ENCODE measurements at regions not wholly inside any gene's neighbourhood (a gene's known extent, or its start where the extent isn't known, plus 50 kb on each side); places are given as distances from the start of the nearest gene placed in this dataset.

- Histone ChIP-seq H3K4me2 (ENCODE audit: low read length) (no peak overlapping the region), H2BK120ac (ENCODE audit: low read depth, low read length) (no peak overlapping the region), H3K23ac (ENCODE audit: low read length) (no peak overlapping the region), H3K27me3 (ENCODE audit: insufficient read depth, low read length, poor library complexity) (no peaks in the 10 kb centered on the region), H2BK5ac (ENCODE audit: low read length) (no peak overlapping the region), H3K4me1 (ENCODE audit: control insufficient read depth, low read depth, low read length) (no peaks in the 10 kb centered on the region), H3K79me2 (ENCODE audit: control insufficient read depth, insufficient read depth, low read length) (no peaks in the 10 kb centered on the region), H3K36me3 (ENCODE audit: control insufficient read depth, insufficient read depth, low read length) (no peaks in the 10 kb centered on the region), H3K56ac (ENCODE audit: low read length) (no peak overlapping the region), H3K27ac (ENCODE audit: low read depth, low read length) (no peak overlapping the region), H3K79me1 (ENCODE audit: low read length) (no peaks in the 10 kb centered on the region), H4K8ac (ENCODE audit: low read depth, low read length) (no peak overlapping the region), H3K4me3 (ENCODE audit: low read length) (no peak overlapping the region), H3K18ac (ENCODE audit: low read length) (no peak overlapping the region), H4K5ac (ENCODE audit: low read length) (no peak overlapping the region), H3K9ac (ENCODE audit: low read length) (no peak overlapping the region), H2BK15ac (replicated peaks; ENCODE audit: low read depth) (no peak overlapping the region), H3K4ac (ENCODE audit: low read depth, low read length) (no peak overlapping the region), H2AK5ac (ENCODE audit: low read length) (no peak overlapping the region)
- peak; percentile 72 for DNase-seq
- WGBS (ENCODE audit: extremely low coverage, insufficient coverage, low lambda C conversion rate) = no CpG with 5 or more reads among the region's 12 CpGs
Measured at GRCh38 chr5:38051711-38052511, 206.4 kb upstream of the EGFLAM start.

- no peak overlapping the region for H3K56ac ChIP-seq (ENCODE audit: low read length)
- DNase-seq = peak; percentile 14
- no peak overlapping the region for H3K4ac ChIP-seq (ENCODE audit: low read depth, low read length)
- no peak overlapping the region for H3K4me3 ChIP-seq (ENCODE audit: low read length)
- H4K5ac ChIP-seq (ENCODE audit: low read length) = no peak overlapping the region
- H3K27me3 ChIP-seq (ENCODE audit: insufficient read depth, low read length, poor library complexity) = no peaks in the 10 kb centered on the region
- H3K4me1 ChIP-seq (ENCODE audit: control insufficient read depth, low read depth, low read length) = no peaks in the 10 kb centered on the region
- no peak overlapping the region for H2BK120ac ChIP-seq (ENCODE audit: low read depth, low read length)
- no CpG with 5 or more reads among the region's 3 CpGs for WGBS (ENCODE audit: extremely low coverage, insufficient coverage, low lambda C conversion rate)
- no peak overlapping the region for H4K8ac ChIP-seq (ENCODE audit: low read depth, low read length)
- no peak overlapping the region for H2AK5ac ChIP-seq (ENCODE audit: low read length)
- no peak overlapping the region for H3K4me2 ChIP-seq (ENCODE audit: low read length)
- H2BK5ac ChIP-seq (ENCODE audit: low read length) = no peak overlapping the region
- H3K79me1 ChIP-seq (ENCODE audit: low read length) = no peaks in the 10 kb centered on the region
- H3K36me3 ChIP-seq (ENCODE audit: control insufficient read depth, insufficient read depth, low read length) = no peaks in the 10 kb centered on the region
- no peak overlapping the region for H2BK15ac ChIP-seq (replicated peaks; ENCODE audit: low read depth)
- H3K9ac ChIP-seq (ENCODE audit: low read length) = no peak overlapping the region
- H3K23ac ChIP-seq (ENCODE audit: low read length) = no peak overlapping the region
- no peak overlapping the region for H3K18ac ChIP-seq (ENCODE audit: low read length)
- H3K79me2 ChIP-seq (ENCODE audit: control insufficient read depth, insufficient read depth, low read length) = no peaks in the 10 kb centered on the region
- H3K27ac ChIP-seq (ENCODE audit: low read depth, low read length) = no peak overlapping the region
Measured at GRCh38 chr5:38048400-38048799, 208.6 kb upstream of the GDNF start.

GRCh38 chr5:38046103-38046502, 206.3 kb upstream of the GDNF start:
- no peak overlapping the region for H3K27ac ChIP-seq (ENCODE audit: low read depth, low read length)

GRCh38 chr5:38045446-38045845, 205.6 kb upstream of the GDNF start:
- Histone ChIP-seq H2BK15ac (replicated peaks; ENCODE audit: low read depth) (no peak overlapping the region), H3K4me2 (ENCODE audit: low read length) (no peak overlapping the region), H3K27ac (ENCODE audit: low read depth, low read length) (no peak overlapping the region), H4K5ac (ENCODE audit: low read length) (no peak overlapping the region), H3K56ac (ENCODE audit: low read length) (no peak overlapping the region), H3K36me3 (ENCODE audit: control insufficient read depth, insufficient read depth, low read length) (no peaks in the 10 kb centered on the region), H3K23ac (ENCODE audit: low read length) (no peak overlapping the region), H3K79me1 (ENCODE audit: low read length) (no peaks in the 10 kb centered on the region), H3K4ac (ENCODE audit: low read depth, low read length) (no peak overlapping the region), H3K4me3 (ENCODE audit: low read length) (no peak overlapping the region), H4K8ac (ENCODE audit: low read depth, low read length) (no peak overlapping the region), H3K27me3 (ENCODE audit: insufficient read depth, low read length, poor library complexity) (no peaks in the 10 kb centered on the region), H2BK120ac (ENCODE audit: low read depth, low read length) (no peak overlapping the region), H3K18ac (ENCODE audit: low read length) (no peak overlapping the region), H3K9ac (ENCODE audit: low read length) (no peak overlapping the region), H3K79me2 (ENCODE audit: control insufficient read depth, insufficient read depth, low read length) (no peaks in the 10 kb centered on the region), H3K4me1 (ENCODE audit: control insufficient read depth, low read depth, low read length) (no peaks in the 10 kb centered on the region), H2BK5ac (ENCODE audit: low read length) (no peak overlapping the region), H2AK5ac (ENCODE audit: low read length) (no peak overlapping the region)
- no CpG with 5 or more reads among the region's 1 CpG for WGBS (ENCODE audit: extremely low coverage, insufficient coverage, low lambda C conversion rate)
- DNase-seq = no peak

More at GRCh38 chr5:38046103-38046502, 206.3 kb upstream of the GDNF start:
- Histone ChIP-seq H3K4me2 (ENCODE audit: low read length) (no peak overlapping the region), H2BK120ac (ENCODE audit: low read depth, low read length) (no peak overlapping the region), H3K4ac (ENCODE audit: low read depth, low read length) (no peak overlapping the region), H2AK5ac (ENCODE audit: low read length) (no peak overlapping the region), H3K56ac (ENCODE audit: low read length) (no peak overlapping the region), H3K4me1 (ENCODE audit: control insufficient read depth, low read depth, low read length) (no peaks in the 10 kb centered on the region), H2BK15ac (replicated peaks; ENCODE audit: low read depth) (no peak overlapping the region), H3K4me3 (ENCODE audit: low read length) (no peak overlapping the region), H4K5ac (ENCODE audit: low read length) (no peak overlapping the region), H3K27me3 (ENCODE audit: insufficient read depth, low read length, poor library complexity) (no peaks in the 10 kb centered on the region), H3K23ac (ENCODE audit: low read length) (no peak overlapping the region), H3K18ac (ENCODE audit: low read length) (no peak overlapping the region), H3K36me3 (ENCODE audit: control insufficient read depth, insufficient read depth, low read length) (no peaks in the 10 kb centered on the region), H3K9ac (ENCODE audit: low read length) (no peak overlapping the region), H3K79me2 (ENCODE audit: control insufficient read depth, insufficient read depth, low read length) (no peaks in the 10 kb centered on the region), H4K8ac (ENCODE audit: low read depth, low read length) (no peak overlapping the region), H3K79me1 (ENCODE audit: low read length) (no peaks in the 10 kb centered on the region), H2BK5ac (ENCODE audit: low read length) (no peak overlapping the region)
- no CpG with 5 or more reads among the region's 7 CpGs for WGBS (ENCODE audit: extremely low coverage, insufficient coverage, low lambda C conversion rate)
- no peak for DNase-seq

GRCh38 chr5:38039826-38040225, 200.0 kb upstream of the GDNF start:
- H4K8ac ChIP-seq (ENCODE audit: low read depth, low read length) = no peak overlapping the region
- H3K79me1 ChIP-seq (ENCODE audit: low read length) = no peaks in the 10 kb centered on the region
- no peak overlapping the region for H2BK120ac ChIP-seq (ENCODE audit: low read depth, low read length)
- no peak overlapping the region for H3K4me2 ChIP-seq (ENCODE audit: low read length)
- no peak overlapping the region for H2BK5ac ChIP-seq (ENCODE audit: low read length)
- WGBS (ENCODE audit: extremely low coverage, insufficient coverage, low lambda C conversion rate) = no CpG with 5 or more reads among the region's 3 CpGs
- H3K56ac ChIP-seq (ENCODE audit: low read length) = no peak overlapping the region
- H3K36me3 ChIP-seq (ENCODE audit: control insufficient read depth, insufficient read depth, low read length) = no peaks in the 10 kb centered on the region
- no peaks in the 10 kb centered on the region for H3K4me1 ChIP-seq (ENCODE audit: control insufficient read depth, low read depth, low read length)
- H3K9ac ChIP-seq (ENCODE audit: low read length) = no peak overlapping the region
- DNase-seq = no peak
- H3K23ac ChIP-seq (ENCODE audit: low read length) = no peak overlapping the region
- H3K27ac ChIP-seq (ENCODE audit: low read depth, low read length) = no peak overlapping the region
- no peak overlapping the region for H2BK15ac ChIP-seq (replicated peaks; ENCODE audit: low read depth)
- no peaks in the 10 kb centered on the region for H3K27me3 ChIP-seq (ENCODE audit: insufficient read depth, low read length, poor library complexity)
- H3K4ac ChIP-seq (ENCODE audit: low read depth, low read length) = no peak overlapping the region
- no peaks in the 10 kb centered on the region for H3K79me2 ChIP-seq (ENCODE audit: control insufficient read depth, insufficient read depth, low read length)
- no peak overlapping the region for H3K18ac ChIP-seq (ENCODE audit: low read length)
- no peak overlapping the region for H3K4me3 ChIP-seq (ENCODE audit: low read length)
- H2AK5ac ChIP-seq (ENCODE audit: low read length) = no peak overlapping the region
- H4K5ac ChIP-seq (ENCODE audit: low read length) = no peak overlapping the region

GRCh38 chr5:38039091-38039490, 199.2 kb upstream of the GDNF start:
- no peaks in the 10 kb centered on the region for H3K27me3 ChIP-seq (ENCODE audit: insufficient read depth, low read length, poor library complexity)

More at GRCh38 chr5:38039091-38039490, 199.2 kb upstream of the GDNF start:
- Histone ChIP-seq H3K27ac (ENCODE audit: low read depth, low read length) (no peak overlapping the region), H3K4me3 (ENCODE audit: low read length) (no peak overlapping the region), H3K4me2 (ENCODE audit: low read length) (no peak overlapping the region), H4K5ac (ENCODE audit: low read length) (no peak overlapping the region), H3K36me3 (ENCODE audit: control insufficient read depth, insufficient read depth, low read length) (no peaks in the 10 kb centered on the region), H2BK120ac (ENCODE audit: low read depth, low read length) (no peak overlapping the region), H2AK5ac (ENCODE audit: low read length) (no peak overlapping the region), H3K56ac (ENCODE audit: low read length) (no peak overlapping the region), H2BK5ac (ENCODE audit: low read length) (no peak overlapping the region), H4K8ac (ENCODE audit: low read depth, low read length) (no peak overlapping the region), H2BK15ac (replicated peaks; ENCODE audit: low read depth) (no peak overlapping the region), H3K4ac (ENCODE audit: low read depth, low read length) (no peak overlapping the region), H3K23ac (ENCODE audit: low read length) (no peak overlapping the region), H3K79me2 (ENCODE audit: control insufficient read depth, insufficient read depth, low read length) (no peaks in the 10 kb centered on the region), H3K9ac (ENCODE audit: low read length) (no peak overlapping the region), H3K18ac (ENCODE audit: low read length) (no peak overlapping the region), H3K79me1 (ENCODE audit: low read length) (no peaks in the 10 kb centered on the region), H3K4me1 (ENCODE audit: control insufficient read depth, low read depth, low read length) (no peaks in the 10 kb centered on the region)
- WGBS (ENCODE audit: extremely low coverage, insufficient coverage, low lambda C conversion rate) = no CpG with 5 or more reads among the region's 2 CpGs
- no peak for DNase-seq

Data from mesendoderm (in vitro differentiated cells).